ENCODE measurements at regions not wholly inside any gene's neighbourhood (a gene's known extent, or its start where the extent isn't known, plus 50 kb on each side); places are given as distances from the start of the nearest gene placed in this dataset.

DNA sequence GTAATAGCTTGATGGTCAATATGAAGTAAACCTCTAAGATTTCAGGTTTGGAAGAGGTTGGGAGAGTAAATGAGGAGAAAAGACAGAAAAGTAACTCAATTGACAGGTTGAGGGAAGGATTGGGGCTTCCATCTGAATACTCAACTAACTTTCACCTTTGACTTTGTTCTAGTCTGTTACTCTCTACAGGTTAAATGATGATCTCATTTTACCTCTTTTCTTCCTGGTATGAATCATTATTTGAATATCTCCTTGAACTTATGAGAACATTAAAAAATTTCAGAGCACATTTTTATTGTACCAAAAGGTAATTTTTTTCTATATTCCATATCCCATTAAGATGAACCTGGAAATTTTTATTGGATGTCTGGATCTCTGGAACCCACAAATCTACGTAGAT is 87.9 kb upstream of the KCNH8 start:
- TF ChIP-seq, protein P1, sequence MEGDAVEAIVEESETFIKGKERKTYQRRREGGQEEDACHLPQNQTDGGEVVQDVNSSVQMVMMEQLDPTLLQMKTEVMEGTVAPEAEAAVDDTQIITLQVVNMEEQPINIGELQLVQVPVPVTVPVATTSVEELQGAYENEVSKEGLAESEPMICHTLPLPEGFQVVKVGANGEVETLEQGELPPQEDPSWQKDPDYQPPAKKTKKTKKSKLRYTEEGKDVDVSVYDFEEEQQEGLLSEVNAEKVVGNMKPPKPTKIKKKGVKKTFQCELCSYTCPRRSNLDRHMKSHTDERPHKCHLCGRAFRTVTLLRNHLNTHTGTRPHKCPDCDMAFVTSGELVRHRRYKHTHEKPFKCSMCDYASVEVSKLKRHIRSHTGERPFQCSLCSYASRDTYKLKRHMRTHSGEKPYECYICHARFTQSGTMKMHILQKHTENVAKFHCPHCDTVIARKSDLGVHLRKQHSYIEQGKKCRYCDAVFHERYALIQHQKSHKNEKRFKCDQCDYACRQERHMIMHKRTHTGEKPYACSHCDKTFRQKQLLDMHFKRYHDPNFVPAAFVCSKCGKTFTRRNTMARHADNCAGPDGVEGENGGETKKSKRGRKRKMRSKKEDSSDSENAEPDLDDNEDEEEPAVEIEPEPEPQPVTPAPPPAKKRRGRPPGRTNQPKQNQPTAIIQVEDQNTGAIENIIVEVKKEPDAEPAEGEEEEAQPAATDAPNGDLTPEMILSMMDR (IDR thresholded peaks at IDR 0.05 in 8 of 11, conservative IDR thresholded peaks at IDR 0.05 in 3 of 11) = no peak
- no peak for TF ChIP-seq POLR2AphosphoS5 (IDR thresholded peaks at IDR 0.05)
- no peak for TF ChIP-seq POLR2A (IDR thresholded peaks at IDR 0.05)

All from spleen (tissue), 7 donors.